Loucy (cell line): ENCODE measurements at regions not wholly inside any gene's neighbourhood (a gene's known extent, or its start where the extent isn't known, plus 50 kb on each side); places are given as distances from the start of the nearest gene placed in this dataset.

Source experiments
- H2AFZ ChIP-seq: fragments of 200-600 bp; sonication (generic); 2 replicates; pipeline ENCODE4 v1.6.0; 2016; ENCODE audit warnings: antibody characterized with exemption, mild to moderate bottlenecking, low read length, moderate library complexity
- H3F3A ChIP-seq: fragments of 200-600 bp; 2 replicates; pipeline ENCODE4 v1.6.0; 2016; ENCODE audit warnings: antibody characterized with exemption, low read depth, mild to moderate bottlenecking
- H3K27me3 ChIP-seq: fragments of 200-600 bp; sonication (generic); 2 replicates; pipeline ENCODE4 v1.6.1; 2014; ENCODE audit warnings: low read length, mild to moderate bottlenecking; ENCODE audit not compliant: insufficient read depth, poor library complexity, severe bottlenecking
- H3K36me3 ChIP-seq: fragments of 200-600 bp; sonication (generic); 2 replicates; pipeline ENCODE4 v1.6.1; 2016; ENCODE audit warnings: low read length; ENCODE audit not compliant: insufficient read depth
- H3K4me1 ChIP-seq: fragments of 200-600 bp; sonication (generic); 2 replicates; pipeline ENCODE4 v1.5.1; 2014; ENCODE audit warnings: low read length, mild to moderate bottlenecking; ENCODE audit not compliant: insufficient read depth, poor library complexity, severe bottlenecking
- H3K4me2 ChIP-seq: fragments of 200-600 bp; sonication (generic); 2 replicates; pipeline ENCODE4 v1.6.0; 2014; ENCODE audit warnings: antibody characterized with exemption, low read length, low read depth, mild to moderate bottlenecking; ENCODE audit not compliant: poor library complexity, severe bottlenecking
- H3K4me3 ChIP-seq: fragments of 200-600 bp; sonication (generic); 2 replicates; pipeline ENCODE4 v1.5.1; 2014; ENCODE audit warnings: low read length, mild to moderate bottlenecking, mixed read lengths; ENCODE audit not compliant: poor library complexity, severe bottlenecking
- H3K79me2 ChIP-seq: fragments of 200-600 bp; sonication (generic); 2 replicates; pipeline ENCODE4 v1.6.1; 2014; ENCODE audit warnings: low read length; ENCODE audit not compliant: insufficient read depth
- H3K9ac ChIP-seq: fragments of 200-600 bp; sonication (generic); 2 replicates; pipeline ENCODE4 v1.6.0; 2014; ENCODE audit warnings: mild to moderate bottlenecking, low read depth, low read length, moderate library complexity; ENCODE audit not compliant: poor library complexity, severe bottlenecking
- H3K9me2 ChIP-seq: fragments of 200-600 bp; sonication (generic); replicated peaks from 2 replicates; pipeline ENCODE4 v1.6.1; 2016; ENCODE audit warnings: low read depth, low read length, mixed read lengths
- H3K9me3 ChIP-seq: fragments of 200-600 bp; sonication (generic); 2 replicates; pipeline ENCODE4 v1.6.1; 2014; ENCODE audit warnings: mild to moderate bottlenecking, antibody characterized with exemption, low read length, low read depth; ENCODE audit not compliant: insufficient read depth
- H4K20me1 ChIP-seq: fragments of 200-600 bp; sonication (generic); 2 replicates; pipeline ENCODE4 v1.6.0; 2014; ENCODE audit warnings: antibody characterized with exemption, low read length, mild to moderate bottlenecking; ENCODE audit not compliant: insufficient read depth, poor library complexity, severe bottlenecking
- CTCF ChIP-seq: fragments of 200-600 bp; sonication (generic); conservative IDR thresholded peaks from 2 replicates; pipeline ENCODE4 v1.5.1; 2014; ENCODE audit warnings: mild to moderate bottlenecking, antibody characterized with exemption, low read length
- EZH2phosphoT487 ChIP-seq: fragments of 200-600 bp; IDR thresholded peaks from 2 replicates; pipeline ENCODE4 v1.6.1; 2018; ENCODE audit warnings: antibody characterized with exemption, mild to moderate bottlenecking, moderate library complexity, borderline replicate concordance

- Histone ChIP-seq H3K9ac (no peak overlapping the region), H3K9me2 (no peaks in the 10 kb centered on the region), H3K4me2 (no peak overlapping the region), H3K27me3 (no peaks in the 10 kb centered on the region), H3K36me3 (no peaks in the 10 kb centered on the region), H4K20me1 (no peaks in the 10 kb centered on the region), H3K4me3 (no peak overlapping the region), H3K9me3 (peaks cover 5% of the 10 kb centered on the region; the same call in 1 of the 2 replicates), H3K4me1 (no peaks in the 10 kb centered on the region), H3K79me2 (no peaks in the 10 kb centered on the region), H3F3A (no peaks in the 10 kb centered on the region), H2AFZ (no peak overlapping the region)
- TF ChIP-seq CTCF = no peak
- no peak for TF ChIP-seq EZH2phosphoT487
Observed at GRCh38 chr6:4379958-4380357, 244.6 kb upstream of the ECI2 start.

- no peak overlapping the region for H3K4me2 ChIP-seq
- no peaks in the 10 kb centered on the region for H3K9me2 ChIP-seq
- no peaks in the 10 kb centered on the region for H3K4me1 ChIP-seq
- no peaks in the 10 kb centered on the region for H3K79me2 ChIP-seq
- no peaks in the 10 kb centered on the region for H3K27me3 ChIP-seq
- H2AFZ ChIP-seq = no peak overlapping the region
- H3K4me3 ChIP-seq = no peak overlapping the region
- no peak for TF ChIP-seq CTCF
- no peak for TF ChIP-seq EZH2phosphoT487
- no peaks in the 10 kb centered on the region for H3F3A ChIP-seq
- H4K20me1 ChIP-seq = no peaks in the 10 kb centered on the region
- H3K9ac ChIP-seq = no peak overlapping the region
- H3K36me3 ChIP-seq = no peaks in the 10 kb centered on the region
- no peaks in the 10 kb centered on the region for H3K9me3 ChIP-seq
Observed at GRCh38 chr6:4378319-4378996, 243.1 kb upstream of the ECI2 start.

GRCh38 chr6:4377603-4378002 is 242.2 kb upstream of the ECI2 start:
- no peak overlapping the region for H3K4me2 ChIP-seq
- TF ChIP-seq EZH2phosphoT487 (no peak), CTCF (no peak)
- no peaks in the 10 kb centered on the region for H4K20me1 ChIP-seq
- no peaks in the 10 kb centered on the region for H3K36me3 ChIP-seq
- H3K4me1 ChIP-seq = no peaks in the 10 kb centered on the region
- no peak overlapping the region for H3K4me3 ChIP-seq
- no peaks in the 10 kb centered on the region for H3K9me3 ChIP-seq
- H3K9me2 ChIP-seq = no peaks in the 10 kb centered on the region
- no peaks in the 10 kb centered on the region for H3K79me2 ChIP-seq
- H3K27me3 ChIP-seq = no peaks in the 10 kb centered on the region
- no peaks in the 10 kb centered on the region for H3F3A ChIP-seq
- no peak overlapping the region for H3K9ac ChIP-seq
- H2AFZ ChIP-seq = no peak overlapping the region
